Prostate gland (tissue), 2 donors: ENCODE measurements at regions not wholly inside any gene's neighbourhood (a gene's known extent, or its start where the extent isn't known, plus 50 kb on each side); places are given as distances from the start of the nearest gene placed in this dataset.

Experiments
- POLR2A ChIP-seq: fragments of 450-650 bp; IDR thresholded peaks from one replicate; pipeline ENCODE4 v1.6.1; 2016; ENCODE audit warnings: antibody characterized with exemption, mild to moderate bottlenecking
- POLR2AphosphoS5 ChIP-seq: sonication (generic); formaldehyde crosslinking; IDR thresholded peaks from one replicate; pipeline ENCODE4 v1.6.1; 2017; ENCODE audit warnings: antibody characterized with exemption
- TF ChIP-seq, protein P1 (sequence below), 4 experiments: fragments of 200-600 bp in 2 of 4; fragments of 450-650 bp in 2 of 4; sonication (generic) in 2 of 4; IDR thresholded peaks; 1 replicate in 3 of 4; 2 replicates in 1 of 4; pipeline ENCODE4 v1.5.1; 2016 to 2019; ENCODE audit warnings: antibody characterized with exemption in 4 of 4, mild to moderate bottlenecking in 2 of 4, moderate library complexity in 2 of 4

DNA sequence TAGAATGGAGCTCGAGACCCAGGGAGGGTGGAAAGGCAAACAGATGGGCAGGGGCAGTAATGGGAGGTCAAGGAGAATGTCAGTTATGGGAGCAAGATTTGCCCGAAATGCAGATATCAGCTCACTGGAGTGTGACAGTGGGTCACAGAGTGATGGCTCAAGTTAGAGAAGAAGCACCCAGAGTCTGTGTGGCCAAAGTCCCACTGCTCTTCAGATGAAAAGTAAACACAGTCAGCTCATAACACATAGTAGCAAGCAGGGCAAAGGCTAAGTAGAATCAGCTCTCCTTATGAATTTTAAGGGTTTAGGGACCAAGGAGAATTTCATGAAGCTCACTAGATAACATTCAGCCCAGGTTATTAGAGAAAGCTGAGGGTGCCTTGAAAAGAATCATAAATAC lies 264.9 kb upstream of the MON1B start:
- TF ChIP-seq, protein P1, sequence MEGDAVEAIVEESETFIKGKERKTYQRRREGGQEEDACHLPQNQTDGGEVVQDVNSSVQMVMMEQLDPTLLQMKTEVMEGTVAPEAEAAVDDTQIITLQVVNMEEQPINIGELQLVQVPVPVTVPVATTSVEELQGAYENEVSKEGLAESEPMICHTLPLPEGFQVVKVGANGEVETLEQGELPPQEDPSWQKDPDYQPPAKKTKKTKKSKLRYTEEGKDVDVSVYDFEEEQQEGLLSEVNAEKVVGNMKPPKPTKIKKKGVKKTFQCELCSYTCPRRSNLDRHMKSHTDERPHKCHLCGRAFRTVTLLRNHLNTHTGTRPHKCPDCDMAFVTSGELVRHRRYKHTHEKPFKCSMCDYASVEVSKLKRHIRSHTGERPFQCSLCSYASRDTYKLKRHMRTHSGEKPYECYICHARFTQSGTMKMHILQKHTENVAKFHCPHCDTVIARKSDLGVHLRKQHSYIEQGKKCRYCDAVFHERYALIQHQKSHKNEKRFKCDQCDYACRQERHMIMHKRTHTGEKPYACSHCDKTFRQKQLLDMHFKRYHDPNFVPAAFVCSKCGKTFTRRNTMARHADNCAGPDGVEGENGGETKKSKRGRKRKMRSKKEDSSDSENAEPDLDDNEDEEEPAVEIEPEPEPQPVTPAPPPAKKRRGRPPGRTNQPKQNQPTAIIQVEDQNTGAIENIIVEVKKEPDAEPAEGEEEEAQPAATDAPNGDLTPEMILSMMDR (IDR thresholded peaks at IDR 0.05) = no peak
- TF ChIP-seq POLR2AphosphoS5 = no peak
- no peak for TF ChIP-seq POLR2A
